HCT116 (cell line): ENCODE measurements at regions not wholly inside any gene's neighbourhood (a gene's known extent, or its start where the extent isn't known, plus 50 kb on each side); places are given as distances from the start of the nearest gene placed in this dataset.

Source experiments
- ATAC-seq: fragments of 200-7000 bp; cut with Tn5 transposase; 2 replicates; pipeline ENCODE4 v1.9.1; 2020; ENCODE audit warnings: mild to moderate bottlenecking, moderate library complexity
- BruUV-seq: library from RNA; stranded (reverse); fragments of 400-500 nt; replicated peaks from 2 replicates; lab custom pipeline; 2021; lab: Mats Ljungman, UMichigan
- CTCF ChIA-PET: fragments of 300-600 bp; sonication (Branson Sonifier 250); formaldehyde crosslinking; loops from one replicate; lab custom pipeline; 2021; ENCODE audit warnings: antibody characterized with exemption; lab: Charles Lee
- POLR2A ChIA-PET: fragments of 300-600, 350-600 bp; sonication (Branson Sonifier 250); formaldehyde crosslinking; loops from one replicate; lab custom pipeline; 2021; ENCODE audit warnings: antibody characterized with exemption; lab: Charles Lee
- RAD21 ChIA-PET, 2 experiments: fragments of 300-600 bp; sonication (Branson Sonifier 250); formaldehyde crosslinking; loops; one replicate each; lab custom pipeline; 2023; ENCODE audit warnings: low total read pairs in 2 of 2; ENCODE audit not compliant: uncharacterized antibody in 2 of 2, unreplicated experiment in 2 of 2, low non-redundant PET in 1 of 2; lab: Charles Lee
- DNase-seq: peaks from one replicate; pipeline ENCODE4 v3.0.0-alpha.2; 2010; ENCODE audit warnings: low read depth, low spot score
- H2AFZ ChIP-seq: fragments of 200-600 bp; shearing (Covaris generic), sonication (generic); 2 replicates; pipeline ENCODE4 v1.6.1; 2017; ENCODE audit warnings: low read depth, mixed run types, mixed read lengths, antibody characterized with exemption, low read length; ENCODE audit not compliant: poor library complexity, severe bottlenecking
- H3K27ac ChIP-seq: 2 replicates; pipeline ENCODE4 v1.5.1; 2012; ENCODE audit warnings: low read depth, low read length
- H3K27me3 ChIP-seq: fragments of 200-600 bp; sonication (generic); 2 replicates; pipeline ENCODE4 v1.6.1; 2016; ENCODE audit warnings: mixed run types, low read length, mixed read lengths; ENCODE audit not compliant: insufficient read depth
- H3K36me3 ChIP-seq, 2 experiments: fragments of 200-500 bp in 1 of 2; fragments of 200-600 bp in 1 of 2; sonication (Bioruptor generic) in 1 of 2; sonication (generic) in 1 of 2; 2 replicates each; pipeline versions ENCODE4 v1.5.1 to v1.6.1; 2014 to 2016; ENCODE audit warnings: low read length in 2 of 2, inconsistent platforms in 1 of 2, mixed read lengths in 1 of 2, mixed run types in 1 of 2; ENCODE audit not compliant: insufficient read depth in 2 of 2, control insufficient read depth in 1 of 2
- H3K4me1 ChIP-seq, 2 experiments: fragments of 200-600 bp in 1 of 2; sonication (generic) in 1 of 2; 2 replicates each; pipeline versions ENCODE4 v1.5.1 to v1.6.1; 2012 to 2017; ENCODE audit warnings: low read length in 2 of 2, inconsistent platforms in 1 of 2, mild to moderate bottlenecking in 1 of 2, mixed read lengths in 1 of 2, mixed run types in 1 of 2, moderate library complexity in 1 of 2; ENCODE audit not compliant: insufficient read depth in 2 of 2, control insufficient read depth in 1 of 2
- H3K4me2 ChIP-seq: fragments of 200-600 bp; sonication (generic); 2 replicates; pipeline ENCODE4 v1.6.1; 2017; ENCODE audit warnings: mixed run types, low read length, mixed read lengths
- H3K4me3 ChIP-seq, 2 experiments: fragments of 200-600 bp in 1 of 2; sonication (generic) in 1 of 2; replicated peaks in 1 of 2; 2 replicates each; pipeline ENCODE4 v1.5.1; 2011 to 2016; ENCODE audit warnings: low read length in 2 of 2, control low read depth in 1 of 2, low read depth in 1 of 2, mild to moderate bottlenecking in 1 of 2, mixed read lengths in 1 of 2, mixed run types in 1 of 2
- H3K79me2 ChIP-seq: fragments of 200-600 bp; sonication (generic); 2 replicates; pipeline ENCODE4 v1.6.1; 2017; ENCODE audit warnings: mild to moderate bottlenecking, mixed run types, low read length, moderate library complexity, mixed read lengths; ENCODE audit not compliant: insufficient read depth
- H3K9ac ChIP-seq: fragments of 200-600 bp; sonication (generic); 2 replicates; pipeline ENCODE4 v1.6.1; 2016; ENCODE audit warnings: low read length, mixed read lengths
- H3K9me2 ChIP-seq: fragments of 200-600 bp; sonication (generic), shearing (Covaris generic); 2 replicates; pipeline ENCODE4 v1.6.1; 2017; ENCODE audit warnings: mixed run types, mild to moderate bottlenecking, moderate library complexity; ENCODE audit not compliant: insufficient read depth
- H3K9me3 ChIP-seq, 2 experiments: fragments of 200-500 bp in 1 of 2; fragments of 200-600 bp in 1 of 2; sonication (Bioruptor generic) in 1 of 2; sonication (generic) in 1 of 2; 2 replicates each; pipeline ENCODE4 v1.6.1; 2014 to 2017; ENCODE audit warnings: low read length in 2 of 2, mixed read lengths in 2 of 2, inconsistent platforms in 1 of 2, low read depth in 1 of 2, mild to moderate bottlenecking in 1 of 2, mixed run types in 1 of 2, moderate library complexity in 1 of 2; ENCODE audit not compliant: control insufficient read depth in 1 of 2, insufficient read depth in 1 of 2
- H4K20me1 ChIP-seq: fragments of 200-600 bp; sonication (generic), shearing (Covaris generic); 2 replicates; pipeline ENCODE4 v1.6.1; 2017; ENCODE audit warnings: mixed run types, mild to moderate bottlenecking, moderate library complexity; ENCODE audit not compliant: insufficient read depth
- SRF ChIP-seq: IDR thresholded peaks from 2 replicates; pipeline ENCODE4 v1.6.1; 2012; ENCODE audit warnings: low read depth
- intact Hi-C: fragments of 100-400 bp; cut with micrococcal nuclease; formaldehyde crosslinking; loops from 2 replicates; pipeline ENCODE4 v1.10.0; 2022
- TF ChIP-seq, protein P1 (sequence below), 3 experiments: fragments of 200-600 bp in 1 of 3; sonication (generic) in 1 of 3; IDR thresholded peaks in 2 of 3; conservative IDR thresholded peaks in 1 of 3; 2 replicates each; pipeline ENCODE4 v1.5.1; 2012 to 2017; ENCODE audit warnings: low read depth in 2 of 3, low read length in 2 of 3, antibody characterized with exemption in 1 of 3, borderline replicate concordance in 1 of 3, control low read depth in 1 of 3, mild to moderate bottlenecking in 1 of 3, mixed read lengths in 1 of 3, mixed run types in 1 of 3, moderate library complexity in 1 of 3; ENCODE audit not compliant: insufficient read depth in 1 of 3
- TF ChIP-seq, protein P2 (sequence below): IDR thresholded peaks from 2 replicates; pipeline ENCODE4 v1.6.1; 2012; ENCODE audit warnings: low read depth

DNA sequence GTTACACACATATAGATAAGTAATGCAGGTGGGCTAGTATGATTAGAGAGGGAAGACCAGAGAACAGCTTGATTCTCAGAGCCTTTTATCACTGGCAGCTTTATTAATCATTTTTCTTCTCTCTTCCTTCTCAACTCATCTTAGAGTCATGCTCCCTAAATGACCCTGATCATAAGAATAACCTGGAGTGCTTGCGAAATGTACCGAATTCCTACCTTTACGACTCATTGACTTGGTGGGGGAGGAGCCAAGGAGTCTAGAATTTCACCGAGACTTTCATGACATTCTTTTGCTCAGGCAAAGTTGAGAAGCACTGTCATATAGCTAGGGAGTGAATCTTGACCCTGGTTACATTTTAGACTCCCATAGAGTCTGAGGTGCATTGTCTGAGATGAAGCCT lies 298.9 kb upstream of the PUDP start:
- BruUV-seq = no TSS peak
- POLR2A ChIA-PET = no interaction called here
- H3K4me2 ChIP-seq = no peak overlapping the region
- TF ChIP-seq, protein P1, sequence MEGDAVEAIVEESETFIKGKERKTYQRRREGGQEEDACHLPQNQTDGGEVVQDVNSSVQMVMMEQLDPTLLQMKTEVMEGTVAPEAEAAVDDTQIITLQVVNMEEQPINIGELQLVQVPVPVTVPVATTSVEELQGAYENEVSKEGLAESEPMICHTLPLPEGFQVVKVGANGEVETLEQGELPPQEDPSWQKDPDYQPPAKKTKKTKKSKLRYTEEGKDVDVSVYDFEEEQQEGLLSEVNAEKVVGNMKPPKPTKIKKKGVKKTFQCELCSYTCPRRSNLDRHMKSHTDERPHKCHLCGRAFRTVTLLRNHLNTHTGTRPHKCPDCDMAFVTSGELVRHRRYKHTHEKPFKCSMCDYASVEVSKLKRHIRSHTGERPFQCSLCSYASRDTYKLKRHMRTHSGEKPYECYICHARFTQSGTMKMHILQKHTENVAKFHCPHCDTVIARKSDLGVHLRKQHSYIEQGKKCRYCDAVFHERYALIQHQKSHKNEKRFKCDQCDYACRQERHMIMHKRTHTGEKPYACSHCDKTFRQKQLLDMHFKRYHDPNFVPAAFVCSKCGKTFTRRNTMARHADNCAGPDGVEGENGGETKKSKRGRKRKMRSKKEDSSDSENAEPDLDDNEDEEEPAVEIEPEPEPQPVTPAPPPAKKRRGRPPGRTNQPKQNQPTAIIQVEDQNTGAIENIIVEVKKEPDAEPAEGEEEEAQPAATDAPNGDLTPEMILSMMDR (IDR thresholded peaks at IDR 0.05 in 2 of 3, conservative IDR thresholded peaks at IDR 0.05 in 1 of 3; ENCODE audit: borderline replicate concordance in 1 of 3, insufficient read depth in 1 of 3, low read depth in 2 of 3, low read length in 2 of 3) = no peak
- no peak for TF ChIP-seq SRF
- TF ChIP-seq, protein P2, sequence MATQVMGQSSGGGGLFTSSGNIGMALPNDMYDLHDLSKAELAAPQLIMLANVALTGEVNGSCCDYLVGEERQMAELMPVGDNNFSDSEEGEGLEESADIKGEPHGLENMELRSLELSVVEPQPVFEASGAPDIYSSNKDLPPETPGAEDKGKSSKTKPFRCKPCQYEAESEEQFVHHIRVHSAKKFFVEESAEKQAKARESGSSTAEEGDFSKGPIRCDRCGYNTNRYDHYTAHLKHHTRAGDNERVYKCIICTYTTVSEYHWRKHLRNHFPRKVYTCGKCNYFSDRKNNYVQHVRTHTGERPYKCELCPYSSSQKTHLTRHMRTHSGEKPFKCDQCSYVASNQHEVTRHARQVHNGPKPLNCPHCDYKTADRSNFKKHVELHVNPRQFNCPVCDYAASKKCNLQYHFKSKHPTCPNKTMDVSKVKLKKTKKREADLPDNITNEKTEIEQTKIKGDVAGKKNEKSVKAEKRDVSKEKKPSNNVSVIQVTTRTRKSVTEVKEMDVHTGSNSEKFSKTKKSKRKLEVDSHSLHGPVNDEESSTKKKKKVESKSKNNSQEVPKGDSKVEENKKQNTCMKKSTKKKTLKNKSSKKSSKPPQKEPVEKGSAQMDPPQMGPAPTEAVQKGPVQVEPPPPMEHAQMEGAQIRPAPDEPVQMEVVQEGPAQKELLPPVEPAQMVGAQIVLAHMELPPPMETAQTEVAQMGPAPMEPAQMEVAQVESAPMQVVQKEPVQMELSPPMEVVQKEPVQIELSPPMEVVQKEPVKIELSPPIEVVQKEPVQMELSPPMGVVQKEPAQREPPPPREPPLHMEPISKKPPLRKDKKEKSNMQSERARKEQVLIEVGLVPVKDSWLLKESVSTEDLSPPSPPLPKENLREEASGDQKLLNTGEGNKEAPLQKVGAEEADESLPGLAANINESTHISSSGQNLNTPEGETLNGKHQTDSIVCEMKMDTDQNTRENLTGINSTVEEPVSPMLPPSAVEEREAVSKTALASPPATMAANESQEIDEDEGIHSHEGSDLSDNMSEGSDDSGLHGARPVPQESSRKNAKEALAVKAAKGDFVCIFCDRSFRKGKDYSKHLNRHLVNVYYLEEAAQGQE = no peak
- TF ChIP-seq, all 23 proteins: peak for 0
- ATAC-seq (no peak), DNase-seq (no peak)
- Histone ChIP-seq H3K9me3 (no peaks in the 10 kb centered on the region), H3K27me3 (no peaks in the 10 kb centered on the region), H3K9ac (no peak overlapping the region), H3K27ac (no peak overlapping the region), H2AFZ (no peak overlapping the region), H3K4me3 (no peak overlapping the region), H3K4me1 (no peaks in the 10 kb centered on the region), H3K79me2 (no peaks in the 10 kb centered on the region), H3K36me3 (no peaks in the 10 kb centered on the region), H4K20me1 (no peaks in the 10 kb centered on the region), H3K9me2 (no peaks in the 10 kb centered on the region)
- RAD21 ChIA-PET = no interaction called here
- CTCF ChIA-PET = no interaction called here
- intact Hi-C loops = no loop called here
